Ovary (tissue), 3 donors: ENCODE measurements at regions not wholly inside any gene's neighbourhood (a gene's known extent, or its start where the extent isn't known, plus 50 kb on each side); places are given as distances from the start of the nearest gene placed in this dataset.

Source experiments
- EP300 ChIP-seq: sonication (generic); formaldehyde crosslinking; IDR thresholded peaks from one replicate; pipeline ENCODE4 v1.6.1; 2017; ENCODE audit warnings: antibody characterized with exemption
- TF ChIP-seq, protein P1 (sequence below), 3 donors: fragments of 450-650 bp in 2 of 3; fragments of 200-600 bp in 1 of 3; IDR thresholded peaks; one replicate each; pipeline versions ENCODE4 v1.5.1 to v1.8.0; 2016 to 2022; ENCODE audit warnings: antibody characterized with exemption in 3 of 3, mild to moderate bottlenecking in 1 of 3
- donor health status: DM: no; HTN: no; CAD: no.

DNA sequence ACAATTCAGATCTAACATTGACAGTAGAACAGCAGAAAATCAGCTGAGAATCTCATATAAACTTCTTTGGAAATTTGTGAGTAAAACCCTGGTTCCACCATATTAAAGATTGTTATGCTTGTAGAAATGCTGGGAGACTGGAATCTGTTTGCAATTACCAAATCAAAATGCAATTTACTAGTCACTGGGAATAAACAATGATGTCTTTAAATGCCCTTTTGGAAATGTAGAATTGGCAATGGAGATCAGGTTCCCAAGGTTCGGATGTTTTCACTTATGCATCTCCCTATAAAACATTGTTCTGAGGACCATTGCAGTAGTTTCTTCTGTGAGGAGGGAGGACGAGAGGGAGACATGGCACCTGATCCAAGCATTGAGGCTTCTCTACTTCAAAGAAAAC lies 384.4 kb downstream of the TMEM167A start:
- no peak for TF ChIP-seq EP300
- TF ChIP-seq, protein P1, sequence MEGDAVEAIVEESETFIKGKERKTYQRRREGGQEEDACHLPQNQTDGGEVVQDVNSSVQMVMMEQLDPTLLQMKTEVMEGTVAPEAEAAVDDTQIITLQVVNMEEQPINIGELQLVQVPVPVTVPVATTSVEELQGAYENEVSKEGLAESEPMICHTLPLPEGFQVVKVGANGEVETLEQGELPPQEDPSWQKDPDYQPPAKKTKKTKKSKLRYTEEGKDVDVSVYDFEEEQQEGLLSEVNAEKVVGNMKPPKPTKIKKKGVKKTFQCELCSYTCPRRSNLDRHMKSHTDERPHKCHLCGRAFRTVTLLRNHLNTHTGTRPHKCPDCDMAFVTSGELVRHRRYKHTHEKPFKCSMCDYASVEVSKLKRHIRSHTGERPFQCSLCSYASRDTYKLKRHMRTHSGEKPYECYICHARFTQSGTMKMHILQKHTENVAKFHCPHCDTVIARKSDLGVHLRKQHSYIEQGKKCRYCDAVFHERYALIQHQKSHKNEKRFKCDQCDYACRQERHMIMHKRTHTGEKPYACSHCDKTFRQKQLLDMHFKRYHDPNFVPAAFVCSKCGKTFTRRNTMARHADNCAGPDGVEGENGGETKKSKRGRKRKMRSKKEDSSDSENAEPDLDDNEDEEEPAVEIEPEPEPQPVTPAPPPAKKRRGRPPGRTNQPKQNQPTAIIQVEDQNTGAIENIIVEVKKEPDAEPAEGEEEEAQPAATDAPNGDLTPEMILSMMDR (IDR thresholded peaks at IDR 0.05), result no peak
